ENCODE measurements at regions not wholly inside any gene's neighbourhood (a gene's known extent, or its start where the extent isn't known, plus 50 kb on each side); places are given as distances from the start of the nearest gene placed in this dataset.
"Not testable (repeated sequence)": the region's sequence is repeated elsewhere in the genome, so short reads cannot be mapped to it uniquely, and the experiment has no call there.

DNA sequence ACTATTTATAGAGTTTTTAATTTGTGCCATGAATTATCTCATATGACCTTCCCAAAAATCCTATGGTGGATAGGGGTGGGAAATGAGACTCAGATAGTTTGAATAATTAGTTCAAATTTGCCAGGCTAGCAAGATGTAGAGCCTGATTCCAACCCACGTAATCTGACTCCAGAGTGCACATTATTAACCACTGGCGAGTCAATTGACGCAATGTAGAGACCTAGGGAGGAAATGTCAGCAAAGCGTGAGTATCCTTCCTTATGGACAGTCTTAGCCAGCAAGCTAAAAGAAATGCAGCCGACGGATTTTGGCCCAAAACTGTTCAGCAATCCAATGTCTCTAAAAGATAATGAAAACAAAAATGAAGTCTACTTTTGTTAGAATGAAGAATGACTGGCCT, 193.3 kb upstream of the KRR1 start:
- no peak for DNase-seq

DNA sequence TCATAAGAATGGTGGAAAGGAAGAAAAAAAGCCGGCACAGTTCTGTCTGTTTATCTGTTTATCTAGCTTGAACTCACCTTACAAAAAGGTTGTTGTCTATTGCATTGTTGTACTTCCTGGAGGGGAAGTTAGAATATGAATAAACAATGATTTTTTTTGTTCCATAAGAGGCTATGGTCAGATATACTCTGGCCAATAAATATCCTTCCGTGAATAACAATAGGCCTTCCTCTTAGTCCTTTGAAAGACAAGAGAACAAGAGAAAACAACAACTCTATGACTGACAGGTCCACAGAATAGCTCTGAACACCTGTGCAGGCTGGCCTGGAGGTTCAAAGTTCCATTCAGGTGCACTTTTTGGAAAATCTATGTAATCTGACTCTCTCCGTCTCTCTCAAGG, 192.8 kb upstream of the KRR1 start:
- no peak for DNase-seq

DNA sequence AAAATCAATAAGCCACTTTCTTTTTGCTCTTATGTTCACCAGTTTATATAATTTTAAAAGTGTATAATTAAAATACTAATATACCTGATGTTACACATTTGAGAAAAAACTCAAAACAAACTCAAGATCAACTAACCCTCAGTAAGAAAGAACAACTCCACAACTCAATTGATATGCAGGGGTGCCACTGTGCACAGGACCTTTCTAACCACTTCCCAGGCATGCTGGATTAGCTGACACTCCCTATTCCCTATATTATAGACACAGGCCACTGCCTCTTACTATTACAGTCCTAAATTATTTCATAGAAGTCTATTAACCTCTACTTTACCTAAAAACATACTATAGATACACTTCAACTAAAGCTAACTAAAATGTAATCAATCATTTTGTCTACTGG, 191.7 kb upstream of the KRR1 start:
- DNase-seq = no peak

DNA sequence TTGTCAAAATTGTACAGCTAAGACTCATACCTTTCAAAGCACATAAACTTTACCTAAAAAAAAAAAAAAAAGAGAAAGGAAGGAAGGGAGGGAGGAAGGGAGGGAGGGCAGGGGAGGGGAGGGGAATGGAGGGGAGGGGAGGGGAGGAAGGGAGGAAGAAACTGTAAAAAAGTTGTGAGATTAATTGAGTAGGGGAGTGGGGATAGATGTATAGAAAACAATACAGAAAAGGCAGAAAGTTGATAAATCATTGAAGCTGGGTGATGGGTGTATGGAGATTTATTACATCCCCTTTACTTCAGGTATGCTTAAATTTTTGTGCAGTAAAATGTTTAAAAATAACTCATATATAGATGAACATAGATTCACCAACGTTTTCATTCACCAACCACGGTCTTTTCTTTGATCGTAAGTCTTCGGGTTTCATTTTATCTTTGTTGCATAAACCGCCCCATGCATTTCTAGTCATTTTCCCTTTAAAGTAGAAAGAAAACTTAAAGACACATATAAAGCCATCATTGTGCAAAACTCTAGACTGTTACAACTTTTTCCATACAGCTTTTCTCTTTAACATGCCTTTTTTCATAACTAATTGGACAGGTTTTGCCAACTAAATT, 191.2 kb upstream of the KRR1 start:
- no peak for DNase-seq

- DNase-seq = no peak
Observed at GRCh38 chr12:75701859-75702258, 190.4 kb upstream of the KRR1 start.

- DNase-seq = no peak
Observed at GRCh38 chr12:75699728-75700496, 188.5 kb upstream of the KRR1 start.

DNA sequence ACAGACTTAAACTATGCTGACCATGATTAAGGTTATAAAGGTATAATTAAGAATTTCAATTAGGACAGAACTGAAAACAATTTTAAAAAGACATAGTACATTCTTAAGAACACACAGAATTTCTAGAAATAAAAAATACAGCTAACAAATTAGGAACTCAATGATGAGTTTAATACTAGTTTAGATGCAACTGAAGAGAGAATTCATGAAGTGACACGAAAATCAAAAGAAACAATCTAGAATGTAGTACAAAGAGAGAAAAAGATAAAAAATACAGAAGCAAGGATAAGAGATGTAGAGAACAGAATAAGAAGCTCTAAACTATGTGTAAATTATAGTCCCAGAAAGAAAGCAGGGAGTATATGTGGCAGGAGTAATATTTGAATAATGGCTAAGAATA, 187.8 kb upstream of the KRR1 start:
- no peak for DNase-seq

GRCh38 chr12:75698052-75698451, 186.6 kb upstream of the KRR1 start:
- no peak for DNase-seq

DNA sequence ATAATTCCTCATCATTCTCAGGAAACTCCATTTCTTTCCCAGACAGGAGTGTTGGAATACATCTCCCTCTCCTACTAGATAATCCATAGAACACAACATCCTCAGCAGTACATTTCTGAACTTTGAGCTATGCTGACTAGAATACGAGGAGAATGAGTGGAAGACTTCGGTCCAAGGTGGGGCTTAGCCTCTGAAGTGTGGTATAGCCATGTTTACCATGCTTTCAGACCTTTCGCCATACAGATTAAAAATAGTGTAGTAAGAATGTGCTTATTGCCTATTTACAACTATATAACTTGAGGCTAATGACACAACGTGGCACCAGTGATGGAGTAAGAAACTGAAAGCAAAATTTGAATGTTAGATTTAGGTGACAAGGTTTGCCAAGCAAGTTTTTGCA, 184.5 kb upstream of the KRR1 start:
- no peak for DNase-seq

DNA sequence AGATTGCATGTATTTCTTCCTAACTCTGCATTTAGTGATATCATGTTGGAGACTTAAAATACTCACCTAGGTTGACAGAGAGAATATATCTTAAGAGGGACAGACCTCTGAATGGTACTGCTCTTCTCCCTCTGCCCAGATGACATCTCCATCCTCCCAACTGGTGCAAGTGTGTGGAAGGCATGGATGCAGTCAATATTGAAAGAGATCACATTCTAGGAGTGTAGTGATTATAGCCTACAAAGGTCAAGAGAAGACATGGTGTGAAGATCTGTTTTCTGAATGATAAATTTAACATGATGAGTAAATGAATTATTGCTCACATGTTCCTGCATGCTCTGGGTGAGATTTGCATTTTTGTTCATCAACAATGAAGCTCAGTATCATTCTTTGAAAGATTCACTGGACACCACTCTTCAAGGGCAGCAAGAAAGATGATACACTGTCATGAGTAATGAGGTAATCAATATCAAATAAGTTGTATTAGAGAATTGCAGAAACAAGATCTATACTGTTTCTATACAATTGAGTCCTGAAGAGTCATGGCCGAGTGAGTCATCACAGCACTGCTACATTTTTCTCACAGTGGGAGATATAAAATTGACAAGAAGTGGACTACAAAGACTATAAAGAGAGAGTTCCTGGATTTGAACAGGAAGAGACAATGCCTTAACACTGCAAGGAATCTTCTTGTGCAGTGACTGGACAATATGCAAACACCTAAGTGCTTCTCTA, 183.3 kb upstream of the KRR1 start:
- no peak for DNase-seq

DNA sequence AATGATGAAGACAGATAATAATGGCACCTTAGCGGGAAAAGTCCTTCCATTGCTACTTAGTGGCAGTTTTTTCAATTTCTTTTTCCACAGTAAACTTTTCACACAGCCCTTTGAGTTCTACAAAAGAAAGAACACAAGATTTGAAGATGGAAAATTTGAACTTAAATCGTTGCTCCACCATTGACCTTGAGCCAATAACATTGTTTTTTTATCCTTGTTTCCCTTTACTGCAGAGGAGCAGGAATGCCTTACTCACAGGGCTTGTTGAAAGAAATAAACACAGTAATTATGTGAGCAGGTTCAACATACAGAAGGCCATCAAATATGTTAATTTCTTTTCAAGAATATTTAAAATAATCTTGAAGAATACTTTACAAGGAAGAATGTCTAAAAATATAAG, 181.5 kb upstream of the KRR1 start:
- no peak for DNase-seq

DNA sequence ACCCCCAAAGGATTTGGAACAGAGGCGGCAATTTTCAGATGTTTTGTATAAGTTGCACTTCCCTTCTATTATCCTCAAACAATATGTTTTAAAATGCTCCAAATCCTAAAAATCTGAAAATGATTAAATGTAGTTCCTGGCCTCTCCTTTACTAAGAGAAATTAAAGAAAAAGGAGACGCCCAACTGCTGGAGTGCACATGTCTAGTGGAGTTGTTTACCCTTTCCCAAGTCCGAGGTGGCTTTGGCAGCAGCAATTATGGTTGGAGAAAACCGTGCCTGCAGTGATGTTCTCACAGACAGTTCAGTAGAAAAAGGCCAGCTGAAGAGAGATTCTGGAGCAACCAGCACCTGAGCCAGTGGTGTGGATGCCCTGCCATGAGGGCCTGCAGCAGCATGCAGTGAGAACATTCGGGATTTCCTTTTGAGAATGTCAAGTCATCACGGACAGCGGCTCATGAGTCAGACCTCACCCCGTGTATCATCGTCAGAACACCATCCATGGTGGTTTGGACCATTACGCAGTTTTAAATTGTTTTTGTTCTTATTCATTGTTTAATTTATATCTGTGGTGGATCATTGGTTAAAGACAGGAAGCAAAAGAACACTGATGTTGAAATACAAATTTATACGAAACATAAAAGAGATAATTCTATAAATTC, 179.0 kb upstream of the KRR1 start:
- DNase-seq = no peak

DNA sequence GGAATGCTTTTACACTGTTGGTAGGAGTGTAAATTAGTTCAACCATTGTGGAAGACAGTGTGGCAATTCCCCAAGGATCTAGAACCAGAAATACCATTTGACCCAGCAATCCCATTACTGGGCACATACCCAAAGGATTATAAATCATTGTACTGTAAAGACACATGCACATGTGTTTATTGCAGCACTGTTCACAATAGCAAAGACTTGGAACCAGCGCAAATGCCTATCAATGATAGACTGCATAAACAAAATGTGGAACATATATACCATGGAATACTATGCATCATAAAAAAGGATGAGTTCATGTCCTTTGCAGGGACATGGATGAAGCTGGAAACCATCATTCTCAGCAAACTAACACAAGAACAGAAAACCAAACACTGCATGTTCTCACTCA, 174.8 kb upstream of the KRR1 start:
- DNase-seq = not testable (repeated sequence)

- DNase-seq = no peak
Observed at GRCh38 chr12:75685617-75686225, 174.3 kb upstream of the KRR1 start.

GRCh38 chr12:75684678-75685616, 173.5 kb upstream of the KRR1 start:
- no peak for DNase-seq

- not testable (repeated sequence) for DNase-seq
Observed at GRCh38 chr12:75683995-75684586, 172.7 kb upstream of the KRR1 start.

GRCh38 chr12:75683220-75683619, 171.8 kb upstream of the KRR1 start:
- DNase-seq = no peak

- no peak for DNase-seq
Observed at GRCh38 chr12:75677522-75677921, 166.1 kb upstream of the KRR1 start.

- no peak for DNase-seq
Observed at GRCh38 chr12:75674393-75674792, 163.0 kb upstream of the KRR1 start.

GRCh38 chr12:75672200-75672599, 160.8 kb upstream of the KRR1 start:
- peak; percentile 53 for DNase-seq

GRCh38 chr12:75670216-75670615, 158.8 kb upstream of the KRR1 start:
- DNase-seq = no peak

Measured in renal pelvis (tissue), 1 donor.